CD4-positive, alpha-beta T cell treated with Interleukin-15 for 1 hour (primary cell): ENCODE measurements at regions not wholly inside any gene's neighbourhood (a gene's known extent, or its start where the extent isn't known, plus 50 kb on each side); places are given as distances from the start of the nearest gene placed in this dataset.
"Not testable (repeated sequence)": the region's sequence is repeated elsewhere in the genome, so short reads cannot be mapped to it uniquely, and the experiment has no call there.

ENCODE experiments used
- DNase-seq: peaks from one replicate; pipeline ENCODE4 v3.0.0-alpha.2; 2020

- DNase-seq = peak; percentile 24
Observed at GRCh38 chr2:239882331-239882732, 142.8 kb downstream of the NDUFA10 start.

GRCh38 chr2:239881561-239882320, 143.4 kb downstream of the NDUFA10 start:
- no peak for DNase-seq

- DNase-seq = no peak
Observed at GRCh38 chr2:239881031-239881471, 144.1 kb downstream of the NDUFA10 start.

GRCh38 chr2:239880396-239880795, 144.7 kb downstream of the NDUFA10 start:
- no peak for DNase-seq

- DNase-seq = no peak
Observed at GRCh38 chr2:239879423-239880084, 145.6 kb downstream of the NDUFA10 start.

- no peak for DNase-seq
Observed at GRCh38 chr2:239878686-239879085, 146.5 kb downstream of the NDUFA10 start.

GRCh38 chr2:239876948-239877289, 148.2 kb downstream of the NDUFA10 start:
- no peak for DNase-seq

GRCh38 chr2:239876271-239876947, 148.7 kb downstream of the NDUFA10 start:
- DNase-seq = no peak

- DNase-seq = no peak
Observed at GRCh38 chr2:239874636-239875356, 150.3 kb downstream of the NDUFA10 start.

GRCh38 chr2:239873656-239874635, 151.2 kb downstream of the NDUFA10 start:
- no peak for DNase-seq

- DNase-seq = no peak
Observed at GRCh38 chr2:239871481-239872435, 153.4 kb downstream of the NDUFA10 start.

GRCh38 chr2:239870863-239871262, 154.3 kb downstream of the NDUFA10 start:
- no peak for DNase-seq

- DNase-seq = no peak
Observed at GRCh38 chr2:239870276-239870675, 154.9 kb downstream of the NDUFA10 start.

- no peak for DNase-seq
Observed at GRCh38 chr2:239869272-239870155, 155.6 kb downstream of the NDUFA10 start.

- no peak for DNase-seq
Observed at GRCh38 chr2:239868556-239869181, 156.5 kb downstream of the NDUFA10 start.

- no peak for DNase-seq
Observed at GRCh38 chr2:239866778-239867177, 158.4 kb downstream of the NDUFA10 start.

GRCh38 chr2:239866350-239866749, 158.8 kb downstream of the NDUFA10 start:
- no peak for DNase-seq

GRCh38 chr2:239865856-239866255, 159.3 kb downstream of the NDUFA10 start:
- DNase-seq = not testable (repeated sequence)

GRCh38 chr2:239865059-239865639, 160.0 kb downstream of the NDUFA10 start:
- DNase-seq = no peak
